ENCODE measurements at regions not wholly inside any gene's neighbourhood (a gene's known extent, or its start where the extent isn't known, plus 50 kb on each side); places are given as distances from the start of the nearest gene placed in this dataset.

GRCh38 chr3:24843955-24844354, 349.3 kb upstream of the THRB start:
- Histone ChIP-seq H3K27ac (ENCODE audit: extremely low read depth, low read depth, low read length) (no peak overlapping the region), H3K9me1 (ENCODE audit: control insufficient read depth, insufficient read depth, low read length) (no peaks in the 10 kb centered on the region), H3K9me3 (replicated peaks; ENCODE audit: control insufficient read depth, insufficient read depth, low read depth, low read length) (no peaks in the 10 kb centered on the region), H4K20me1 (replicated peaks; ENCODE audit: control insufficient read depth, insufficient read depth, low read length) (no peaks in the 10 kb centered on the region), H3K36me3 (ENCODE audit: control insufficient read depth, insufficient read depth, low read length) (no peaks in the 10 kb centered on the region), H3K4me1 (replicated peaks in 1 of 2; ENCODE audit: control insufficient read depth in 2 of 2, insufficient read depth in 2 of 2, low read length in 2 of 2) (no peaks in the 10 kb centered on the region), H3K9ac (ENCODE audit: insufficient read depth in 1 of 2, low read depth in 2 of 2, low read length in 2 of 2) (no peak overlapping the region), H3K27me3 (ENCODE audit: control insufficient read depth in 2 of 2, insufficient read depth in 2 of 2, low read length in 2 of 2) (no peaks in the 10 kb centered on the region), H3K4me3 (no peak overlapping the region), H3K4me2 (ENCODE audit: insufficient read depth, low read length) (no peak overlapping the region), H2AFZ (ENCODE audit: low read depth, low read length) (no peak overlapping the region), H3K79me2 (ENCODE audit: control insufficient read depth, insufficient read depth, low read length) (no peaks in the 10 kb centered on the region)
- in situ Hi-C loops (cut with MboI) (no loop called here), intact Hi-C loops (cut with micrococcal nuclease) (no loop called here)
- DNase-seq (ENCODE audit: extremely low read depth in 1 of 4, low spot score in 3 of 4) (no peak), FAIRE-seq (no peak), ATAC-seq (no peak)
- no peak for TF ChIP-seq RBM25 (IDR thresholded peaks at IDR 0.05; ENCODE audit: low read depth, low read length, severe bottlenecking)
- TF ChIP-seq, protein P1, sequence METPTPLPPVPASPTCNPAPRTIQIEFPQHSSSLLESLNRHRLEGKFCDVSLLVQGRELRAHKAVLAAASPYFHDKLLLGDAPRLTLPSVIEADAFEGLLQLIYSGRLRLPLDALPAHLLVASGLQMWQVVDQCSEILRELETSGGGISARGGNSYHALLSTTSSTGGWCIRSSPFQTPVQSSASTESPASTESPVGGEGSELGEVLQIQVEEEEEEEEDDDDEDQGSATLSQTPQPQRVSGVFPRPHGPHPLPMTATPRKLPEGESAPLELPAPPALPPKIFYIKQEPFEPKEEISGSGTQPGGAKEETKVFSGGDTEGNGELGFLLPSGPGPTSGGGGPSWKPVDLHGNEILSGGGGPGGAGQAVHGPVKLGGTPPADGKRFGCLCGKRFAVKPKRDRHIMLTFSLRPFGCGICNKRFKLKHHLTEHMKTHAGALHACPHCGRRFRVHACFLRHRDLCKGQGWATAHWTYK (CRISPR knock-in tag; IDR thresholded peaks at IDR 0.05), result no peak
- ChIA-PET CTCF (ENCODE audit: low intra/inter-chr PET ratio) (no interaction called here), POLR2A (no interaction called here)
- WGBS (ENCODE audit: insufficient coverage, low coverage, missing lambda C conversion rate), result 3% methylated on average over 2 of the region's 2 CpGs
- no TSS peak for BruUV-seq (replicated peaks)

- WGBS (ENCODE audit: insufficient coverage, low coverage, missing lambda C conversion rate), result 0% methylated on average over 3 of the region's 3 CpGs
- Histone ChIP-seq H3K36me3 (ENCODE audit: control insufficient read depth, insufficient read depth, low read length) (no peaks in the 10 kb centered on the region), H3K4me1 (replicated peaks in 1 of 2; ENCODE audit: control insufficient read depth in 2 of 2, insufficient read depth in 2 of 2, low read length in 2 of 2) (no peaks in the 10 kb centered on the region), H2AFZ (ENCODE audit: low read depth, low read length) (no peak overlapping the region), H3K4me2 (ENCODE audit: insufficient read depth, low read length) (no peak overlapping the region), H3K27ac (ENCODE audit: extremely low read depth, low read depth, low read length) (no peak overlapping the region), H3K4me3 (no peak overlapping the region), H3K79me2 (ENCODE audit: control insufficient read depth, insufficient read depth, low read length) (no peaks in the 10 kb centered on the region), H3K9me1 (ENCODE audit: control insufficient read depth, insufficient read depth, low read length) (no peaks in the 10 kb centered on the region), H3K27me3 (ENCODE audit: control insufficient read depth in 2 of 2, insufficient read depth in 2 of 2, low read length in 2 of 2) (no peaks in the 10 kb centered on the region), H3K9ac (ENCODE audit: insufficient read depth in 1 of 2, low read depth in 2 of 2, low read length in 2 of 2) (no peak overlapping the region), H3K9me3 (replicated peaks; ENCODE audit: control insufficient read depth, insufficient read depth, low read depth, low read length) (no peaks in the 10 kb centered on the region), H4K20me1 (replicated peaks; ENCODE audit: control insufficient read depth, insufficient read depth, low read length) (no peaks in the 10 kb centered on the region)
- in situ Hi-C loops (cut with MboI) (no loop called here), intact Hi-C loops (cut with micrococcal nuclease) (no loop called here)
- POLR2A ChIA-PET, result no interaction called here
- TF ChIP-seq SMARCC2 (IDR thresholded peaks at IDR 0.05; ENCODE audit: low read depth), result no peak
- TF ChIP-seq ZBTB1 (CRISPR knock-in tag; IDR thresholded peaks at IDR 0.05; ENCODE audit: borderline replicate concordance, low read depth), result no peak
- CTCF ChIA-PET (ENCODE audit: low intra/inter-chr PET ratio), result no interaction called here
- DNase-seq (ENCODE audit: extremely low read depth in 1 of 4, low spot score in 3 of 4), result no peak
- FAIRE-seq, result no peak
- no TSS peak for BruUV-seq (replicated peaks)
- no peak for ATAC-seq
These were observed 351.0 kb upstream of the THRB start for GRCh38 chr3:24845524-24846155.

Data from K562 (cell line).